MV-4-11 (cell line): ENCODE measurements at regions not wholly inside any gene's neighbourhood (a gene's known extent, or its start where the extent isn't known, plus 50 kb on each side); places are given as distances from the start of the nearest gene placed in this dataset.

Source experiments
- DNase-seq: peaks from one replicate; lab custom pipeline; 2025; lab: John Stamatoyannopoulos, UW

GRCh38 chr5:164832516-164832915 lies 1327.1 kb downstream of the MAT2B start:
- DNase-seq, result no peak

DNA sequence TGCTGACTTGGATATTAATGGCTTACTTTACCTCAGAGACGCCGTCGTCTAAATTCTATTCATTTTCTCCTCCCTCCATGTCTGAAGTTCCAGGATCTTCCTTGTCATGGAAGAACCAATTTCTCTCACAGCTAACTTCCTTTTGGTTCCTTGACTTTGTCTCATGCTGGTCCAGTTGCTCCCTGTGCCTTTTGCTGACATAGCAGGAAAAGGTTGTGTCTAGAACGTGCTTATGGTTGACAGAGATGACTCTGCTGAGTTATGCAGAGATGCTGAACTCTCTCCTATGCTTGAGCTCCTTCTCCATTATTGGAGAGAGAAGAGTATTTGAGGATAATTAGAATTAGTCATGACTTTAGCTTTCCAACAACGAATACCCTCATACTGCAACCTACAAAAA lies 1338.9 kb downstream of the MAT2B start:
- no peak for DNase-seq

- DNase-seq, result no peak
These were observed 1355.5 kb downstream of the MAT2B start for GRCh38 chr5:164860896-164861295.

GRCh38 chr5:164861610-164862009 lies 1356.2 kb downstream of the MAT2B start:
- no peak for DNase-seq

GRCh38 chr5:164868761-164869160 lies 1363.3 kb downstream of the MAT2B start:
- peak; percentile 91 for DNase-seq

DNA sequence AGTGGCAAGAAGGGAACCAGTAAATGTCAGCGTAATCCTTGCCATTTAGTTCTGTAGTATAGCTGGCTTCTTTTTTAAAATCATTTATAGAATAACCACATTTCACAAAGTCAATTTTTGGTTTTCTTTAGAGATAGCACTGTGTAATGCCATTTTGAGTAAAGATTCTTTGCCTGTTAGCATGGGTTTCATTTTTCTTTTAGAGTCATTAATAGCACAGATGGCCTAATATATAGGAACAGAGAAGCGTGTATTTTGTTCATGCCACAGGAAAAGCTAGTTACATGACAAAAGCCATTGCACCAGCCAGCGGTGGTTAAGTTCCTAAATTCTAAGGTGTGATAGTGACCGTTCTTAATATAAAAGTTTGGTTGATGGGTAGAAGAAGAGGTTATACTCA lies 1363.9 kb downstream of the MAT2B start:
- no peak for DNase-seq

- DNase-seq, result no peak
These were observed 1371.4 kb downstream of the MAT2B start for GRCh38 chr5:164876793-164877192.

- DNase-seq, result no peak
These were observed 1376.0 kb downstream of the MAT2B start for GRCh38 chr5:164881442-164881841.

DNA sequence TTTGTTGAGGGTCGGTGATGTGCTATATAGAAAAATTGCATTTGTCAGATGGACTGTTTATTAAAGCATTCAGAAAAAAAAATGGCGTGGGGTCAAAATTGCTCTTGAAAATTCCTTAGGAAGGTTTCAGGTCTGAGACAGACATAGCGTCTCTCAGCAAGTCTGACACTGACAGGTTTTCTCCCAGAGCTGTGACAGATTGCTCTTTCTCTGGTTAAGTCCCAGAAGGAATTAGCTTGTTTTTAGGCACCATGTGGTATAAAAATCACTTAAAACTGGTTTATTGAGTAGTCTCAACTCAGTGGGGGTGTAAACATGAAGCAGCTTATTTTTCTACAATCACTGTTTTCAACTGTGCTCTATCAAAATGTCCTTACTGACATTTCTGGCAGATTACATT lies 1379.8 kb downstream of the MAT2B start:
- DNase-seq, result no peak

DNA sequence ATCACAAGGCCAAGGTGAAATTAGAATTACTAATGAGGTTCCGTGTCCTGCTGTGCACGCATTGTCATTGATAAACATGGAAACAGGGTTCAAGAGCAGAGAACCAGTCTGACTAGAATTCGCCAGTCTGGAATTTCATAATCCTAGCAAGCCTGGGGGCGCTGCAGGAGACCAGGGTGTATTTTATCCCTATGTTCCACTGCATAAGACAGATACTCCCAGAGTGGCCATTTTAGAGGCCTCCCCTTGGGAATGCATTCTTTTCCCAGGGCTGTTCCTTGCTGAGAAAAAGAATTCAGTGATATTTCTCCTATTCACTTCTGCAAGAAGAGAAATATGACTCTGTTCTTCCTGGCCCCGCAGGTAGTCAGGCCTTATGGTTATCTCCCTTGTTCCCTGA lies 1387.7 kb downstream of the MAT2B start:
- no peak for DNase-seq

GRCh38 chr5:164898705-164899104 lies 1393.3 kb downstream of the MAT2B start:
- DNase-seq, result no peak

- no peak for DNase-seq
These were observed 1404.3 kb downstream of the MAT2B start for GRCh38 chr5:164909673-164910072.

GRCh38 chr5:164921722-164922121 lies 1416.3 kb downstream of the MAT2B start:
- DNase-seq, result no peak

DNA sequence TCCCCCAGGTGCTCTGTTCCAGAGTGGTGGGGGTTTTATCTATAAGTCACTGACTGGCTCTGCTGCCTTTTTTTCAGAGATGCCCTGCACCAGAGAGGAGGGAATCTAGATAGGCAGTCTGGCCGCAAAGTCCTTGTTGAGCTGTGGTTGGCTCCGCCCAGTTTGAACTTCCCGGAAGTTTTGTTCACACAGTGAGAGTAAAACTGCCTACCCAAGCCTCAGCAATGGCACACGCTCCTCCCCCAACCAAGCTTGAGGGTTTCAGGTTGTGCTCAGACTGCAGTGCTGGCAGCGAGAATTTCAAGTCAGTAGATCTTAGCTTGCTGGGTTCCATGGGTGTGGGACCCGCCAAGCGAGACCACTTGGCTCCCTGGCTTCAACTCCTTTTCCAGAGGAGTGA lies 1428.6 kb downstream of the MAT2B start:
- no peak for DNase-seq

DNA sequence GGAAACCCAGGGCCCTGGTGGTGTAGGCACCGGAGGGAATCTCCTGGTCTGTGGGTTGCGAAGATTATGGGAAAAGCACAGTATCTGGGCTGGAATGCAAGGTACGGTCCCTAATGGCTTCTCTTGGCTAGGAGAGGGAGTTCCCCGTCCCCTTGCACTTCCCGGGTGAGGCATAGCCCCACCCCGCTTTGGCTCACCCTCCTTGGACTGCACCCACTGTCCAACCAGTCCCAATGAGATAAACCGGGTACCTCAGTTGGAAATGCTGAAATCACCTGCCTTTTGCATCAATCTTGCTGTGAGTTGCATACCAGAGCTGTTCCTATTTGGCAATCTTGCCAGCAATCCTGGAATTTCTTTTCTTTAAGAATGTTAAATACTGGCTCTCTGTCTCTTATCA lies 1429.1 kb downstream of the MAT2B start:
- DNase-seq, result no peak

GRCh38 chr5:164941132-164941531 lies 1435.7 kb downstream of the MAT2B start:
- DNase-seq, result no peak

GRCh38 chr5:164950927-164951326 lies 1445.5 kb downstream of the MAT2B start:
- no peak for DNase-seq

DNA sequence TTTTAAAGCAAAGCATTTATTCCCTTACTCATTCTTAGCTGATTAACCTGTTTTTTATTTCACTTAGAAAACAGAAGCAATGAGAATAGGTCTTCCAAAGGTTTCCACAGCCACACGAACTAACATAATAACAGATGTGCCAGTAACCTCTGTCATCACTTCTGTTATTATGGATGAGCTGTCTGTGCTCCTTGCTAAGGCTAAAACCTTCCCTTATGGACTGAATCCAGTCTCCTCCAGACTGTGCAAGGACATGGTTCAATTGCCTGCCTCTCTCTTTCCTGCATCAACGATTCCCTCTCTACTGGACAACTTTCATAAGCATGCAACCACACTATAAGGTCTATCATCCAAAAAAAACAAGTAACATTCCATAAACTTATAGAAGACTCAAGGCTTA lies 1446.2 kb downstream of the MAT2B start:
- no peak for DNase-seq

DNA sequence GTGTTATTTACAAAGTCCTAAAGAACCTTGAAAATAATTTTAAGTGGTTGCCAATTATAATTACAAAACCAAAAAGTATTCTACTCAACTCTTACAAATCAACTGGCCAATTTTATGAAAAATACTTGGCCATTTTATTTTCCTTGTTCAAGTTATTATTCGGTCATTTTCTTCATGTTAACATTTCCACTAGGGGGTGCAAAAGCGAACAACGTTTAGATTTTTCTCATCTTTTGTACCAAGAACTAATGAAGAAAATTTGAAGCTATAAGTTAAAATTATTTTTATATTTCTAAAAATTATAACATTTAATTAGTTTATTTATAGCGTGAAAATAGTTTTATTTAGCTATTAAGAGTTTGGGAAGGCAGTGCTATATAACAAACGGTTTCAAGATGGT lies 1453.3 kb downstream of the MAT2B start:
- no peak for DNase-seq

- DNase-seq, result no peak
These were observed 1454.3 kb downstream of the MAT2B start for GRCh38 chr5:164959761-164960160.

DNA sequence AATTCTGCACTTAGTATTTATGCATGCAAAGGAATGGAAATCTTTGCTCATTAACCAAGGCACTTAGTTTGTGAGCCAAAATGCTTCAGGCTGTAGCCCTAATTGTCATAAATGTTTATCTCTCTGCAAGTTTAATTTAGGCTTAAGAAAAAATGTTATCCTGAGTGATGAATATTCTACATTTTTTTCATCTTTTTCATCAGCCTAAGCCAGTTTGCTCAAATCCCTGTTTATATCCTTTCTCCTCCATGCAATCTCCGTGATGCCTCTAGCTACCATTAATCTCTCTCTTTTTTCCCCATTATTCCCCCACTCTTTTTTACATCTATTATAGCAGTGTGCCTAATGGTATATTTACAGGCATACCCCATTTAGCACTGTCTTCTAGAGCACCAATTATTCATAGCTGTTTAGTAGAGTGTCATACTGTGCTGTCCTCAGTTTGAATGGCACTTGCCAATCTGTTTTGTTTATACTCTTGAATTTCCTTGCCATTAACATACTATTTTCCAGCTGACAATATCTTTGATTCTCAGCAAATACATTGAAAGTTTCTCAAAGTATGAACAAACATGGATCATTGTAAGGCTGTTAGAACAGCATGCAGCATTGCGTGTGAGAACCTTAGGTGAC lies 1457.0 kb downstream of the MAT2B start:
- DNase-seq, result no peak

DNA sequence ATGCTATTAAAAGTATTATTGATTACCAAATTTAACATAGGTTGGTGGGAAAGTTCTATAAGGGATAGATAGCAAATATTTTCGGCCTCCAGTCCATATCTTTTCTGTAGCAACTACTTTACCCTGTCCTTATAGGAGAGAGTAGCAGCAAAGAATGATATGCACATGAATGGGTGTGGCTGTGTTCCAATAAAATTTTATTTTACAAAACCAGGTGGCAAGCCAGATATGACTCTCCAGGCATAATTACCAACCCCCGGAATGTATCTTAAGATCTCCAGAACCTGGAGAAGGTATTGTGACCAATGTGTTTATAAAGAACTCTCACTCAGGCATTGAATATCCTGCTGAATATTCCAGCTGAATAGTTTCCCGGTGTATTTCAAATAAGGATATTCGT lies 1461.2 kb downstream of the MAT2B start:
- no peak for DNase-seq

DNA sequence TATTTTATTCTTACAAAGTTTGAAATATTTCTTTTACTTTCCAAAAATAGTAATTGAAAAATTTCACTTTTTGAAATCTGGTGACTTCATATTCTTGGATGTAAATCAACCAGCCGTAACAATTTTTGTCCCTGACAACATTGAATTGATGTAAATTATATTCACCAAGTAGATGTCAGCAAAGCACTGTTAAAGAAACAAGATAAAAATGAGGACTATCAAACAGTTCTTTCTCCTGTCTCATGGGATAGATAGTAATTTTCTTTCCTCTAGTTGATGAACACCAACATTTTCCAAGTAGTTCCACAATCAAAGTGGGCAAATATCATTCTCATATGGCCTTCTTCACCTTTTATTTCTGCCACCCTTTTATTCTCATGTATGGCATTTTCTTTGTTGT lies 1461.9 kb downstream of the MAT2B start:
- DNase-seq, result no peak

- DNase-seq, result no peak
These were observed 1467.6 kb downstream of the MAT2B start for GRCh38 chr5:164972973-164973372.

GRCh38 chr5:164975986-164976385 lies 1470.6 kb downstream of the MAT2B start:
- no peak for DNase-seq
